ENCODE measurements at regions not wholly inside any gene's neighbourhood (a gene's known extent, or its start where the extent isn't known, plus 50 kb on each side); places are given as distances from the start of the nearest gene placed in this dataset.

- Histone ChIP-seq H3K36me3 (ENCODE audit: control insufficient read depth in 2 of 3, insufficient read depth in 3 of 3, low read length in 3 of 3) (no peaks in the 10 kb centered on the region), H3K27ac (ENCODE audit: low read depth in 2 of 2, low read length in 2 of 2) (no peak overlapping the region), H3K4me1 (ENCODE audit: control insufficient read depth in 2 of 3, insufficient read depth in 2 of 3, low read depth in 1 of 3, low read length in 3 of 3) (no peaks in the 10 kb centered on the region), H3K9ac (ENCODE audit: low read length in 3 of 3) (no peak overlapping the region), H3K27me3 (ENCODE audit: control insufficient read depth, insufficient read depth, low read length) (no peaks in the 10 kb centered on the region), H3K4me3 (ENCODE audit: low read length in 3 of 3) (no peak overlapping the region), H3K9me3 (ENCODE audit: control insufficient read depth in 2 of 3, insufficient read depth in 1 of 3, low read length in 3 of 3) (no peaks in the 10 kb centered on the region)
- FAIRE-seq = no peak
- intact Hi-C loops (cut with DNase I) = no loop called here
- DNase-seq = no peak
- no peak for TF ChIP-seq CTCF (IDR thresholded peaks at IDR 0.05; ENCODE audit: borderline replicate concordance, extremely low read depth, insufficient read depth)
Measured at GRCh38 chr12:76173756-76174155, 89.3 kb upstream of the NAP1L1 start.

GRCh38 chr12:76158518-76159321, 74.2 kb upstream of the NAP1L1 start:
- intact Hi-C loops (cut with DNase I) = no loop called here
- no peak overlapping the region for H3K9ac ChIP-seq (ENCODE audit: low read length in 3 of 3)

GRCh38 chr12:76156726-76157125, 72.2 kb upstream of the NAP1L1 start:
- no peaks in the 10 kb centered on the region for H3K9me3 ChIP-seq (ENCODE audit: control insufficient read depth in 2 of 3, insufficient read depth in 1 of 3, low read length in 3 of 3)
- no peak overlapping the region for H3K27ac ChIP-seq (ENCODE audit: low read depth in 2 of 2, low read length in 2 of 2)
- H3K9ac ChIP-seq (ENCODE audit: low read length in 3 of 3) = no peak overlapping the region
- no peak for DNase-seq
- H3K27me3 ChIP-seq (ENCODE audit: control insufficient read depth, insufficient read depth, low read length) = no peaks in the 10 kb centered on the region
- no peak for TF ChIP-seq CTCF (IDR thresholded peaks at IDR 0.05; ENCODE audit: borderline replicate concordance, extremely low read depth, insufficient read depth)
- no peaks in the 10 kb centered on the region for H3K4me1 ChIP-seq (ENCODE audit: control insufficient read depth in 2 of 3, insufficient read depth in 2 of 3, low read depth in 1 of 3, low read length in 3 of 3)
- H3K36me3 ChIP-seq (ENCODE audit: control insufficient read depth in 2 of 3, insufficient read depth in 3 of 3, low read length in 3 of 3) = no peaks in the 10 kb centered on the region
- intact Hi-C loops (cut with DNase I) = no loop called here
- FAIRE-seq = no peak
- H3K4me3 ChIP-seq (ENCODE audit: low read length in 3 of 3) = no peak overlapping the region

More at GRCh38 chr12:76158518-76159321, 74.2 kb upstream of the NAP1L1 start:
- peak; percentile 69 for TF ChIP-seq CTCF (IDR thresholded peaks at IDR 0.05; ENCODE audit: borderline replicate concordance, extremely low read depth, insufficient read depth)
- no peaks in the 10 kb centered on the region for H3K36me3 ChIP-seq (ENCODE audit: control insufficient read depth in 2 of 3, insufficient read depth in 3 of 3, low read length in 3 of 3)
- no peak overlapping the region for H3K27ac ChIP-seq (ENCODE audit: low read depth in 2 of 2, low read length in 2 of 2)
- H3K4me1 ChIP-seq (ENCODE audit: control insufficient read depth in 2 of 3, insufficient read depth in 2 of 3, low read depth in 1 of 3, low read length in 3 of 3) = no peaks in the 10 kb centered on the region
- DNase-seq = peak in 3 of 5 donors; percentile 20 to 28 (median 21)
- FAIRE-seq = no peak
- H3K4me3 ChIP-seq (ENCODE audit: low read length in 3 of 3) = peak overlapping the region in 2 of 3 donors; percentile 26 to 31
- no peaks in the 10 kb centered on the region for H3K9me3 ChIP-seq (ENCODE audit: control insufficient read depth in 2 of 3, insufficient read depth in 1 of 3, low read length in 3 of 3)
- no peaks in the 10 kb centered on the region for H3K27me3 ChIP-seq (ENCODE audit: control insufficient read depth, insufficient read depth, low read length)
